HG03457 (cell line): ENCODE measurements at regions not wholly inside any gene's neighbourhood (a gene's known extent, or its start where the extent isn't known, plus 50 kb on each side); places are given as distances from the start of the nearest gene placed in this dataset.

ENCODE experiments used
- ATAC-seq: cut with Tn5 transposase; IDR thresholded peaks from one replicate; pipeline ENCODE4 v1.9.1; 2021; ENCODE audit warnings: moderate number of reproducible peaks; ENCODE audit not compliant: unreplicated experiment

- ATAC-seq = no peak
Observed at GRCh38 chr9:99573085-99573484, 248.6 kb upstream of the NR4A3 start.

- ATAC-seq = no peak
Observed at GRCh38 chr9:99573886-99574285, 247.8 kb upstream of the NR4A3 start.

- ATAC-seq = no peak
Observed at GRCh38 chr9:99576002-99576401, 245.7 kb upstream of the NR4A3 start.

GRCh38 chr9:99576876-99577275 is 244.8 kb upstream of the NR4A3 start:
- ATAC-seq = no peak

- ATAC-seq = no peak
Observed at GRCh38 chr9:99577351-99577750, 244.3 kb upstream of the NR4A3 start.

GRCh38 chr9:99578666-99579065 is 243.0 kb upstream of the NR4A3 start:
- no peak for ATAC-seq

GRCh38 chr9:99579964-99580363 is 241.7 kb upstream of the NR4A3 start:
- ATAC-seq = no peak

GRCh38 chr9:99582814-99583213 is 238.9 kb upstream of the NR4A3 start:
- ATAC-seq = no peak

- no peak for ATAC-seq
Observed at GRCh38 chr9:99588299-99588698, 233.4 kb upstream of the NR4A3 start.

- ATAC-seq = no peak
Observed at GRCh38 chr9:99588747-99589146, 232.9 kb upstream of the NR4A3 start.

- no peak for ATAC-seq
Observed at GRCh38 chr9:99590410-99590809, 231.3 kb upstream of the NR4A3 start.

- no peak for ATAC-seq
Observed at GRCh38 chr9:99590840-99591239, 230.8 kb upstream of the NR4A3 start.

GRCh38 chr9:99591770-99592169 is 229.9 kb upstream of the NR4A3 start:
- no peak for ATAC-seq

- no peak for ATAC-seq
Observed at GRCh38 chr9:99592834-99593574, 228.7 kb upstream of the NR4A3 start.

- ATAC-seq = no peak
Observed at GRCh38 chr9:99593610-99594009, 228.1 kb upstream of the NR4A3 start.

GRCh38 chr9:99594056-99594780 is 227.5 kb upstream of the NR4A3 start:
- ATAC-seq = no peak

- no peak for ATAC-seq
Observed at GRCh38 chr9:99595796-99596195, 225.9 kb upstream of the NR4A3 start.

- ATAC-seq = no peak
Observed at GRCh38 chr9:99601571-99602111, 220.0 kb upstream of the NR4A3 start.

GRCh38 chr9:99602854-99603253 is 218.8 kb upstream of the NR4A3 start:
- no peak for ATAC-seq

- ATAC-seq = no peak
Observed at GRCh38 chr9:99605016-99605743, 216.5 kb upstream of the NR4A3 start.

GRCh38 chr9:99606296-99606695 is 215.4 kb upstream of the NR4A3 start:
- ATAC-seq = no peak

- no peak for ATAC-seq
Observed at GRCh38 chr9:99606957-99607356, 214.7 kb upstream of the NR4A3 start.
